Posterior cingulate gyrus (tissue), 11 donors: ENCODE measurements at regions not wholly inside any gene's neighbourhood (a gene's known extent, or its start where the extent isn't known, plus 50 kb on each side); places are given as distances from the start of the nearest gene placed in this dataset.
"Not testable (repeated sequence)": the region's sequence is repeated elsewhere in the genome, so short reads cannot be mapped to it uniquely, and the experiment has no call there.

Source experiments
- DNase-seq, 10 donors: peaks; one replicate each; pipeline versions ENCODE4 v3.0.0 to v3.0.0-alpha.2; 2020 to 2021; ENCODE audit warnings: mixed read lengths in 3 of 10
- intact Hi-C: fragments of 100-400 bp; cut with DNase I; formaldehyde crosslinking; loops from one replicate; pipeline ENCODE4 v1.15.1; 2023

GRCh38 chr9:26132746-26133312 lies 454.6 kb upstream of the TUSC1 start:
- intact Hi-C loops: no loop called here
- no peak for DNase-seq

DNA sequence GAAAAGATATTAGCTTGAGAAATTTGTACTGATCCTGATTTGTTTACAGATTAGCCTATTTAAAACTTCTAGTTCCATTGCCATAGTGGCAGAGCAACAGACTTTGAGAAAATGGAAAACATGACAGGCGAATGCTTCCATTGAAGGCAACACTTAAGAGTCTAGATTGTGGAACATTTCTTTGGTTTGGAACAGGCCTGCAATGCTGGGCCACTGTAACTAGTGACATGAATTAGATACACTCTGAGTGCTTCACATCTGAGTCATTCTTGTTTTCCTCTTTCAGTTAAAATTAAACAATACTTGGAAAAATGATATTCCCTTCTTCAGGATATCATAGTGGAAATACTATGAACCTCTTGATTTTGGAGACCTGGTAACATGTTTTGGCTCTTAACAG lies 453.6 kb upstream of the TUSC1 start:
- no peak for DNase-seq
- intact Hi-C loops: no loop called here

DNA sequence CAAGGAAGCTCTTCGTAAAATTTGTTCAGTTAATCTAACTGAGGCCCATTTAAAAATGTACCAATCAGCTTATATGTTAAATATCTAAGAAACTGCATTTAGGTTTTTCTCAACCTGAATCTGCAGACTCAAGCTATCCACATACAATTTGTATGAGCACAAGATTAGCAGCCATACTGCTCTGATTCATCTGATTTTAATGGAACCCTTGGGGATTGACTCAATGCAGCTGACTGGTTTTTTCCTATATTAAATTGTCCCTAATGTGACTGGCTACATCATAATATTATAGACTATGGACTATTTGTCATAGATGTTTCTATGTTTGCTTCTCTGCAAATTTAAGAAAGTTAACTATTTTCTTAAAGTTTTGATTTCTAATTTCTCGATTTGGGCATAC lies 451.0 kb upstream of the TUSC1 start:
- no peak for DNase-seq
- intact Hi-C loops: no loop called here

GRCh38 chr9:26125693-26126092 lies 447.4 kb upstream of the TUSC1 start:
- intact Hi-C loops: no loop called here
- no peak for DNase-seq

GRCh38 chr9:26116085-26116484 lies 437.8 kb upstream of the TUSC1 start:
- intact Hi-C loops: not testable (repeated sequence)
- peak in 2 of 10 donors; percentile 33 to 63 for DNase-seq

DNA sequence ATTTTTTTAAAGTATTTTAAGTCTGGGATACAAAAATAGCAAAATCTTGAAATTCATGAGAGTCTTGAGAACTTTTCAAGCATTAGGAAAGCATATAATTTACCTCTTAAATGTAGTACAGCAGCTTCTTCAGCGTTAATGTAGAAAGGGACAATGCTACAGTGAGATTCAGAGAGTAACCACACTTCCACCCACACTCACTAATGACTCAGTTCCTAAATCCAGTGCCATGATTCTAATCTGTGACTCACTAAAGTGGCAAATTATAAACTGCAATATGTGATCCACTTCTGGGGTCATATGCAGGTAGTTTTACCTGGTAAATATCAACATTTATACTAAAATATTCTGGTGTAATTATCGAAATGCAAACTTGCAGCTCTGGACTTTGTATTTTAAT lies 434.5 kb upstream of the TUSC1 start:
- intact Hi-C loops: no loop called here
- DNase-seq: no peak

GRCh38 chr9:26086396-26086795 lies 408.2 kb upstream of the TUSC1 start:
- intact Hi-C loops: no loop called here
- DNase-seq: no peak

DNA sequence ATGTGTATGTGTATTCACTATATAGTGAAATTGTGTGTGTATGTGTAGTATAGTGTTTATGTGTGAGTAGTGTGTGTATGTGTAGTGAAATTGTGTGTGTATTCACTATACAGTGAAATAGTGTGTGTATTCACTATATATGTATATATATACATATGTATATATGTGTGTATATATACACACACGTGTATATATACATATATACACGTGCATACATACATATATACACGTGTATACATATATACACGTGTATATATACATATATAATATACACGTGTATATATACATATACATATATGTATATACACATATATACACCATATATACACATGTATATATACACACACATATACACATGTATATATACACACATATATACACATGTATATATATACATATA lies 403.6 kb upstream of the TUSC1 start:
- intact Hi-C loops: no loop called here
- no peak for DNase-seq

DNA sequence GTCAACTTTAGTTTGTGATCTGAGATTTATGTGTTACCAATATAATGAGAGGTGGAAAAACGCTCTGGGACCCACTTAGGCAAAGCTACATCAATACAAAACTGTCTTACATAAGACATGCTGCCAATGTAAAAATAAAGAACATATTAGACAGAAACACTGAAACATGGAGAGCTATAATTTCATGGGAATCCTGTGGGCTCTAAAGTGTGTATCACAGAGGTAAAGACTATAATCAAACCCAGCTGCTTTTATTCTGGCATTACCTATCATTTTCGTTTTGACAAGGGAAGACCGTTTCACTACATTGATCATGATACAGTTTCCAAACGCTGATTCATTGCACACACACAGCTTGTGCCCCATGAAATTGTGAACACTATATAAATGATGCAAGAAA lies 400.5 kb upstream of the TUSC1 start:
- no peak for DNase-seq
- intact Hi-C loops: no loop called here

- peak in 1 of 10 donors; percentile 68 for DNase-seq
- intact Hi-C loops: no loop called here
Observed at GRCh38 chr9:26077860-26078259, 399.6 kb upstream of the TUSC1 start.

GRCh38 chr9:26067608-26068007 lies 389.4 kb upstream of the TUSC1 start:
- intact Hi-C loops: no loop called here
- DNase-seq: no peak

DNA sequence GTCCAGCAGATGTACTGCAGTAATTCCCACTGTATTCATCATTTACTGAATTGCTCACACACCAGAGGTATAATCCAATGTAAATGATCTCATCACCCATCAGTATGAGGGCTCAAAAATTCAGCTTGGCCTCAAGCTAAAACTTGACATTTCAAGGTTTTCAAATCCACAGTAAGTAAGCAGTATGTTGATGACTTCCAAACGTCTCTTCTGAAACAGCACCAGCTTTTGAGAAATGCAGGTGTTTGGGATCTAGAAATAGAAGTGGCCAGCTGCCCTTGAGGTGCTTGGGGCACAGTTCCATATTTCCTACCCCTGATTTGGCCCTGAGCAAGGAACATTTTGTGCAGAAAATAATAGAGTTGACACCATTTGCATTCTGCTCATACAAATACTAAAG lies 388.0 kb upstream of the TUSC1 start:
- intact Hi-C loops: no loop called here
- DNase-seq: peak in 1 of 10 donors; percentile 22

- DNase-seq: no peak
- intact Hi-C loops: no loop called here
Observed at GRCh38 chr9:26061948-26062575, 383.8 kb upstream of the TUSC1 start.

GRCh38 chr9:26058111-26058895 lies 380.1 kb upstream of the TUSC1 start:
- no peak for DNase-seq
- intact Hi-C loops: no loop called here

GRCh38 chr9:26057050-26057449 lies 378.8 kb upstream of the TUSC1 start:
- DNase-seq: peak in 2 of 10 donors; percentile 30 to 72
- intact Hi-C loops: no loop called here

DNA sequence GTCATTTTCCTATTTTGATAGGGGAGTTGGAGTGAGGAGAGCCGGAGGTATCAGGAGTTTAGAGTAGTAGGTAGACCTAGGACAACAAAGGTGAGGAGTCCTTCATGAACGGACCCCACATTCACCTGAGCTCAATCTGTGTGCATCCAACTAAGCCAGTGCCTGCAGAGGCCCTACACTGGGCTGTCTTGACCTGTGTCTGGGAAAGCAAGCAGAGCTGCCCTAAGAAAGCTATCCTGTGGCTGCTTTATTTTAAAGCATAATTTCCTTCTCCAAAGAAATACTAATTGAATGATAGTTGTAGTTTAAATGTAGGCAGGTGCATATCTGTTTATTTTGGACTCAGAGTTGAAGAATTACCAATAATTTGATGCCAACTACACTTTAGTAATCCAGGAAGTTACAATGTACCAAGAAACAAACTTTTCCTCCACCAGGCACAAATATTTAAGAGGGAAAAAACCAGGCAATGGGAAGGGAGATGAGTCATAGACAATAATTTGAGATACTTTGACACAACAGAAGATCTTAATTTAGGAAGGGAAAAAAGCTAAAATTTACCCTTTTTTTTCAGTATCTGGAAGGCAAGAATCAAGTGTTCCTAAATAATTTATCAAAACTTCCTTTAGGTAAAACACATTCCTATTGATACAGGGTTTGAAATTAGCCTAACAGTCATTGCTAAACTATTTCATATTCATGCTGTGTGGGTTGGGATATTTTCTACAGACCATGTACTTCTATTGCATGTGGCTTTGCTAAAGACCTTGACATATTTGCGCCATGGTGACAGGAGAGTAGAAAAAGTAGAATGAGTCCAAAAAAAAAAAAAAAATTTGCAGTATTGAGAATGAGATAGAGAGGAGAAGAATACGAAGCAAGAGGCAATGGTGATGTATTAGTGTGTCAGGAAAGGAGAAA lies 376.6 kb upstream of the TUSC1 start:
- intact Hi-C loops: no loop called here
- DNase-seq: no peak

DNA sequence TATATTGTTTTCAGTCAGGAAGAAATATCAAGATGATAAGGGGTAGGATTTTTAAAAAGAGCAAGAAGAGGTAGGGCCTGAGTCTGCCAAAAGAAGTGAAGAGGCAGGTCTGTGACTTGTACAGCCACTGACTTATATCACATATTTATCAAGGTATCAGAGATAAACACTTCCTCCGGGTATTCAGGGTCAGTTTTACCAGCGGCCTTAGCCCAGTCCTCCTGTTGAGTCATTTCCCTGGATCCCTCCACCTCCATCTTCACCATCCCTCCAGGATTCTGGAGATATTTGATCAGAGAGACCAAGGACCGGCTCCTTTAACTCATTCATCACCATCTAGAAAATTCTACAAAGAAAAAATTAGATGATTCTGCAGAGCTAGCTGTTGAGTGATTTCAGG lies 375.7 kb upstream of the TUSC1 start:
- intact Hi-C loops: no loop called here
- no peak for DNase-seq

- intact Hi-C loops: no loop called here
- DNase-seq: no peak
Observed at GRCh38 chr9:26043431-26043830, 365.2 kb upstream of the TUSC1 start.

DNA sequence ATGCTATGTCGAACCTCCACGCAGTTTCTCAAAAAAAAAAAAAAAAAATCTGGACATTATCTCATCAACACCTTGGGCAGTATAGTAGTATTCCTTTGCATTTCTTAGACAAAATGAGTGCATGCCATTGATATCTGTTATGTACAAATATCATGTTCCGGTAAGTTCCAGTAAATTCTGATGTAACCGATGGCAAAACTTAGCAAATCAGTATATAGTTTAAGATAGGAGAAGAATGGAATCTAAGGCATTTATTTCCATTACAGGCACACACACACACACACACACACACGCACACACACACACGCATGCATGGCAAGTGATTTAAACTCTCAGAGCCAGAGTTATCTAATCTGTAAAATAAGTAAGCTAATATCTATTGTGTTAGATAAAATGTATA lies 356.5 kb upstream of the TUSC1 start:
- intact Hi-C loops: no loop called here

GRCh38 chr9:26033336-26033735 lies 355.1 kb upstream of the TUSC1 start:
- intact Hi-C loops: no loop called here
- no peak for DNase-seq

More for the DNA sequence above, 356.5 kb upstream of the TUSC1 start:
- no peak for DNase-seq
